HepG2 (cell line): ENCODE measurements at regions not wholly inside any gene's neighbourhood (a gene's known extent, or its start where the extent isn't known, plus 50 kb on each side); places are given as distances from the start of the nearest gene placed in this dataset.

Experiments used
- ATAC-seq: fragments of 200-7000 bp; cut with Tn5 transposase; 3 replicates; pipeline ENCODE4 v1.9.1; 2020; ENCODE audit warnings: mild to moderate bottlenecking, moderate library complexity
- BruUV-seq: library from RNA; stranded (reverse); fragments of 400-500 nt; replicated peaks from 2 replicates; lab custom pipeline; 2021; lab: Mats Ljungman, UMichigan
- CTCF ChIA-PET: fragments of 300-600 bp; formaldehyde crosslinking; extraction: SDS; loops from one replicate; lab custom pipeline; 2021; ENCODE audit warnings: low total read pairs, inconsistent platforms, low intra/inter-chr PET ratio; lab: Yijun Ruan, JAX
- POLR2A ChIA-PET: fragments of 350-600 bp; sonication (Branson Sonifier 250); formaldehyde crosslinking; loops from one replicate; lab custom pipeline; 2020; ENCODE audit warnings: antibody characterized with exemption, inconsistent platforms; lab: Yijun Ruan, JAX
- DNase-seq: peaks from one replicate; pipeline ENCODE4 v3.0.0-alpha.2; 2015; ENCODE audit warnings: low spot score
- FAIRE-seq: peaks from 3 replicates; lab custom pipeline; 2011; peaks lifted over from hg19 to GRCh38; lab: Jason Lieb, UNC
- H2AFZ ChIP-seq: one replicate; pipeline ENCODE4 v1.6.1; 2011; ENCODE audit warnings: low read length, inconsistent platforms
- H3K27ac ChIP-seq: fragments of 300-600 bp; 3 replicates; pipeline ENCODE4 v1.8.0; 2011; ENCODE audit warnings: mixed run types, mild to moderate bottlenecking, mixed read lengths, low read length, inconsistent platforms; ENCODE audit not compliant: insufficient read depth; ENCODE audit errors: extremely low read length
- H3K27me3 ChIP-seq, 2 experiments: fragments of 200-600 bp in 1 of 2; 2 replicates in 1 of 2; 3 replicates in 1 of 2; pipeline versions ENCODE4 v1.6.0 to v1.8.0; 2011; ENCODE audit warnings: low read length in 2 of 2, mild to moderate bottlenecking in 2 of 2, moderate library complexity in 2 of 2, inconsistent platforms in 1 of 2; ENCODE audit not compliant: insufficient read depth in 2 of 2, control insufficient read depth in 1 of 2
- H3K36me3 ChIP-seq, 2 experiments: fragments of 200-600 bp in 1 of 2; replicated peaks in 1 of 2; 2 replicates in 1 of 2; 3 replicates in 1 of 2; pipeline versions ENCODE4 v1.5.1 to v1.8.0; 2011; ENCODE audit warnings: low read length in 2 of 2, inconsistent platforms in 1 of 2; ENCODE audit not compliant: insufficient read depth in 2 of 2, control insufficient read depth in 1 of 2
- H3K4me1 ChIP-seq: 2 replicates; pipeline ENCODE4 v1.5.1; 2012; ENCODE audit warnings: low read length, inconsistent platforms; ENCODE audit not compliant: insufficient read depth
- H3K4me2 ChIP-seq: 2 replicates; pipeline ENCODE4 v1.6.0; 2011; ENCODE audit warnings: low read depth, low read length, inconsistent platforms
- H3K4me3 ChIP-seq, 3 experiments: fragments of 200-600 bp in 1 of 3; sonication (generic), shearing (Covaris generic) in 1 of 3; replicated peaks in 1 of 3; 2 replicates each; pipeline ENCODE4 v1.5.1; 2011 to 2016; ENCODE audit warnings: low read length in 3 of 3, inconsistent platforms in 2 of 3, low read depth in 2 of 3, mild to moderate bottlenecking in 2 of 3, control low read depth in 1 of 3, mixed read lengths in 1 of 3; ENCODE audit not compliant: insufficient read depth in 1 of 3
- H3K79me2 ChIP-seq: one replicate; pipeline ENCODE4 v1.6.1; 2011; ENCODE audit warnings: low read length, inconsistent platforms; ENCODE audit not compliant: insufficient read depth
- H3K9ac ChIP-seq: 2 replicates; pipeline ENCODE4 v1.6.0; 2011; ENCODE audit warnings: mild to moderate bottlenecking, low read depth, low read length, inconsistent platforms; ENCODE audit not compliant: insufficient read depth
- H3K9me3 ChIP-seq: 2 replicates; pipeline ENCODE4 v1.5.1; 2012; ENCODE audit warnings: mild to moderate bottlenecking, low read length
- H4K20me1 ChIP-seq: 2 replicates; pipeline ENCODE4 v1.6.0; 2011; ENCODE audit warnings: inconsistent platforms, mild to moderate bottlenecking, low read length, moderate library complexity; ENCODE audit not compliant: insufficient read depth
- CEBPB ChIP-seq: IDR thresholded peaks from 2 replicates; pipeline ENCODE4 v1.6.1; 2011; ENCODE audit warnings: low read depth, low read length, improper control_type of control experiment, borderline replicate concordance
- CTCF ChIP-seq: sonication (generic); formaldehyde crosslinking; IDR thresholded peaks from 2 replicates; pipeline ENCODE4 v1.5.0; 2020; ENCODE audit warnings: mild to moderate bottlenecking, missing genetic modification reagents, moderate library complexity
- HMGA1 ChIP-seq: sonication (generic); formaldehyde crosslinking; conservative IDR thresholded peaks from 2 replicates; pipeline ENCODE4 v1.4.0; 2020; ENCODE audit warnings: missing genetic modification reagents
- KDM2A ChIP-seq: sonication (generic); formaldehyde crosslinking; IDR thresholded peaks from 2 replicates; pipeline ENCODE4 v1.4.0; 2020; ENCODE audit warnings: low read depth, missing genetic modification reagents, borderline replicate concordance
- NFIB ChIP-seq: sonication (generic); formaldehyde crosslinking; IDR thresholded peaks from 2 replicates; pipeline ENCODE4 v1.9.0; 2021; ENCODE audit warnings: missing genetic modification reagents, mild to moderate bottlenecking, borderline replicate concordance
- TEAD2 ChIP-seq: sonication (generic); formaldehyde crosslinking; IDR thresholded peaks from 2 replicates; pipeline ENCODE4 v1.9.0; 2021; ENCODE audit warnings: missing genetic modification reagents
- ZBTB42 ChIP-seq: sonication (generic); formaldehyde crosslinking; IDR thresholded peaks from 2 replicates; pipeline ENCODE4 v1.5.0; 2020; ENCODE audit warnings: mild to moderate bottlenecking, missing genetic modification reagents
- ZNF350 ChIP-seq: sonication (generic); formaldehyde crosslinking; IDR thresholded peaks from 2 replicates; pipeline ENCODE4 v1.4.0; 2020; ENCODE audit warnings: mild to moderate bottlenecking, low read depth, missing genetic modification reagents, borderline replicate concordance
- ZNF432 ChIP-seq: sonication (generic); formaldehyde crosslinking; IDR thresholded peaks from 2 replicates; pipeline ENCODE4 v1.5.0; 2020; ENCODE audit warnings: missing genetic modification reagents, mild to moderate bottlenecking, borderline replicate concordance
- ZNF609 ChIP-seq: sonication (generic); formaldehyde crosslinking; IDR thresholded peaks from 2 replicates; pipeline ENCODE4 v1.4.0; 2020; ENCODE audit warnings: mild to moderate bottlenecking, missing genetic modification reagents, borderline replicate concordance
- ZNF737 ChIP-seq: sonication (generic); formaldehyde crosslinking; IDR thresholded peaks from 2 replicates; pipeline ENCODE4 v1.5.0; 2020; ENCODE audit warnings: missing genetic modification reagents, mild to moderate bottlenecking, borderline replicate concordance
- ZNF841 ChIP-seq: sonication (generic); formaldehyde crosslinking; IDR thresholded peaks from 2 replicates; pipeline ENCODE4 v1.8.1; 2023; ENCODE audit warnings: missing genetic modification reagents, borderline replicate concordance
- ZSCAN20 ChIP-seq: sonication (generic); formaldehyde crosslinking; IDR thresholded peaks from 2 replicates; pipeline ENCODE4 v1.4.0; 2020; ENCODE audit warnings: missing genetic modification reagents, mild to moderate bottlenecking, borderline replicate concordance
- ZSCAN31 ChIP-seq: sonication (generic); formaldehyde crosslinking; IDR thresholded peaks from 2 replicates; pipeline ENCODE4 v1.5.0; 2020; ENCODE audit warnings: low read depth, mild to moderate bottlenecking, missing genetic modification reagents
- WGBS: methylation state at CpG from one replicate; pipeline ENCODE4 v1.1.6; 2017; ENCODE audit warnings: low lambda C conversion rate; 5-methylcytosine and 5-hydroxymethylcytosine counted together
- in situ Hi-C: cut with HindIII; loops from 2 replicates; pipeline ENCODE4 v1.10.0; 2017; ENCODE audit warnings: low pct_unique_long_range_greater_than_20kb; ENCODE audit not compliant: extremely low pct_ligation_motif_present
- intact Hi-C: fragments of 100-400 bp; cut with micrococcal nuclease; formaldehyde crosslinking; loops from one replicate; pipeline ENCODE4 v1.10.0; 2022; ENCODE audit not compliant: unreplicated experiment
- TF ChIP-seq, protein P1 (sequence below): sonication (generic); formaldehyde crosslinking; IDR thresholded peaks from 2 replicates; pipeline ENCODE4 v1.8.1; 2023; ENCODE audit warnings: mild to moderate bottlenecking, missing genetic modification reagents

GRCh38 chr3:144175644-144176425 lies 204.2 kb downstream of the DIPK2A start:
- Histone ChIP-seq H3K79me2 (no peaks in the 10 kb centered on the region), H4K20me1 (no peaks in the 10 kb centered on the region), H3K9me3 (0 out of 2 replicates have a peak, but pooled peaks cover 8% of the 10 kb centered on the region), H3K9ac (no peak overlapping the region), H3K4me2 (no peak overlapping the region), H3K36me3 (no peaks in the 10 kb centered on the region), H3K4me1 (no peaks in the 10 kb centered on the region), H3K27ac (no peak overlapping the region), H3K4me3 (no peak overlapping the region), H3K27me3 (no peaks in the 10 kb centered on the region), H2AFZ (no peak overlapping the region)
- intact Hi-C loops = no loop called here
- POLR2A ChIA-PET = no interaction called here
- 58% methylated on average over 17 of the region's 21 CpGs for WGBS
- in situ Hi-C loops = no loop called here
- no peak for FAIRE-seq
- no peak for DNase-seq
- no TSS peak for BruUV-seq
- CTCF ChIA-PET = no interaction called here
- ATAC-seq = no peak
- TF ChIP-seq CEBPB (no peak), ZBTB42 (CRISPR knock-in tag) (no peak), CTCF (CRISPR knock-in tag) (no peak), NFIB (CRISPR knock-in tag) (no peak), ZNF350 (CRISPR knock-in tag) (no peak), ZNF737 (CRISPR knock-in tag) (no peak), ZNF432 (CRISPR knock-in tag) (no peak), TEAD2 (CRISPR knock-in tag) (no peak), HMGA1 (CRISPR knock-in tag) (no peak), ZNF841 (CRISPR knock-in tag) (no peak), ZNF609 (no peak), ZSCAN31 (CRISPR knock-in tag) (no peak), ZSCAN20 (no peak), KDM2A (CRISPR knock-in tag) (no peak)
- TF ChIP-seq, protein P1, sequence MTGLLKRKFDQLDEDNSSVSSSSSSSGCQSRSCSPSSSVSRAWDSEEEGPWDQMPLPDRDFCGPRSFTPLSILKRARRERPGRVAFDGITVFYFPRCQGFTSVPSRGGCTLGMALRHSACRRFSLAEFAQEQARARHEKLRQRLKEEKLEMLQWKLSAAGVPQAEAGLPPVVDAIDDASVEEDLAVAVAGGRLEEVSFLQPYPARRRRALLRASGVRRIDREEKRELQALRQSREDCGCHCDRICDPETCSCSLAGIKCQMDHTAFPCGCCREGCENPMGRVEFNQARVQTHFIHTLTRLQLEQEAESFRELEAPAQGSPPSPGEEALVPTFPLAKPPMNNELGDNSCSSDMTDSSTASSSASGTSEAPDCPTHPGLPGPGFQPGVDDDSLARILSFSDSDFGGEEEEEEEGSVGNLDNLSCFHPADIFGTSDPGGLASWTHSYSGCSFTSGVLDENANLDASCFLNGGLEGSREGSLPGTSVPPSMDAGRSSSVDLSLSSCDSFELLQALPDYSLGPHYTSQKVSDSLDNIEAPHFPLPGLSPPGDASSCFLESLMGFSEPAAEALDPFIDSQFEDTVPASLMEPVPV = no peak
